GM19468 (cell line): ENCODE measurements at regions not wholly inside any gene's neighbourhood (a gene's known extent, or its start where the extent isn't known, plus 50 kb on each side); places are given as distances from the start of the nearest gene placed in this dataset.

ENCODE experiments used
- ATAC-seq: cut with Tn5 transposase; IDR thresholded peaks from one replicate; pipeline ENCODE4 v1.9.1; 2021; ENCODE audit warnings: mild to moderate bottlenecking, moderate library complexity, moderate number of reproducible peaks; ENCODE audit not compliant: unreplicated experiment; ENCODE audit errors: extremely low read depth

DNA sequence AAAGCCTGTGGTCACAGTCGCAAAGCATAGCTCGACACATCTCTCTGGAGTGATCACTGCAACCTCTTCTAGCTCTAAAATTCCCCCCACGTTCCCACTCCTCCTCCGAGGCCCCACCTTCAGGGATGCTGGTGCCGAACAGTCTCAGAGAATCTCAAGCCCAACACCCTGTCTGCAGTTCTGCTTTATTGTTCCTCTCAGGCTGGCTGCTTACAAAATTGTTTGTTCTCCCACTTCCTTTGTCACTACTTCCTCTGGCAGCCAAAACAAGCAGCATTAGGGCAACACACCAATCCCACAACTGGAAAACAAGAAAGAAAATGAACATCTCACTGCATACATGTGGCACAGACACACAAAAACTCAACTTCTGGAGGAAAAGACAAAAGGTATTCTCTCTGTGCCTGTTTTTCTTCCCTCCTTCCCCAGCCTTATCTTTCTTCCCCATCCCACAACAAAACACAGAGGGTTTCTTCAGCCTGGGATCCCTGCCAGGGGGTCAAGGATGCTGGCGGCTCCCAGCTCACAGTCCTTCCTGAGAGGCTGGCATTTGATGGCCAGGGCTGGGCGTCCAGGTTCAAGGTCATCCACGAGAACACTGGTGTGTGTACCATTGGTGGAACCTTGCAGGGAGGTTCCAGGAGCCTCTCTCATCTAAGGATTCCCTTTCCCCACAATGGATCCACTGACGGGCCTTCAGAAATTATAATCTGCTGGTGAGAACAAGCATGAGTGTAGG is 108.4 kb downstream of the TMCO5A start:
- no peak for ATAC-seq

DNA sequence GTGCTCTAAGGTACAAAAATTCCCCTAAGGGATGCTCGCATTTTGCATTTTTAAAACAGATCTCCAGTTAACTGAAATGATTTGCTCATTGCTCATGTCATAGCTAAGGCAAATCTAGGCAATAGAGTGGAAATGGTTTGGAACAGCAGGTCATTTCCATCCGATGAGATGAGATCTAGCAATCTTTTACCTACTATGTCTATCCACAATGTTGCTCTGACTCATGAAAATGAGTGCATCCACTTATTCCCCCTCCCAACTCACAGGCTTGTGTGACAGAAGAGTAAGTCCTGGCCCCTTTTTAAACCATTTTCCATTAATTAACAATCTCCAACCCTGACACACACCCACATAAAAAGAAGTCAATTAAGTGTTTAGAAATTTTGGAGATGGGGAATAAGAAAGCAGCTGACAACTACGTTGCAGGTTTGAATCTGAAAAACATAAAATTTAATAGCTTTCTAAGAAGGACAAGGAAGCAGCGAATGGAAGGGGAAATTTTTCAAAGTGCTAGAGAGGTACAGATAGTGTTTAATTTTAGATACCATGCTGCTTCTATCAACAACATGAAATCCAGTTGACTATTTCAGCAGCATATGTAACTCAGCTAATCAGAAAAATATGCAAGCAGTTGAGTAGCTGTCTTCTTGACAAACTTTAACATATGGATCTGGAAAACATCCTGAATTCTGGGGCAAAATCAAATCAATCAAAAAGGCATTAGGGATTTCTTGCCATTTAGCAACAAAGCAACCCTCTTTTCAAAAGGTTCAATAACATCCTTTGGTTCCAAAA is 112.0 kb downstream of the TMCO5A start:
- ATAC-seq: no peak

DNA sequence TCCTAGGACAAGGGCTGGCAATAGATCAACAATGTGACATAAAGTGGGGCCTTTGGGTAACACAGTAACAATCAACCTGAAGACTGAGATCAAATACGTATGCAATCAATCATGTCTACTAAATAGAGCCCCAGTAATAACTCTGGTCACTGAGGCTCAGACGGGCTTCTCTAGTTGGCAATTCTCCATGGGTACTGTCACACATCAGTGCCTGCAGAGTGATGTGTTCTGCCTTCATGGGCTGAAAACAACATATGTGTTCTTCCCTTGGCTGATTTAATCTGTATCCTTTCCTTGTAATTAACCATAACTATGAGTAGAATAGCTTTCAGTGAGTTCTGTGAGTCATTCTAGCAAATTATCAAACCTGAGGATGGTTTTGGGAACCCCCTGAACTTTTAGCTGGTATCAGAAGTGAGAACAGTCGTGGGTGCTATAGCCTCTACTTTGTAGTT is 113.6 kb downstream of the TMCO5A start:
- no peak for ATAC-seq

DNA sequence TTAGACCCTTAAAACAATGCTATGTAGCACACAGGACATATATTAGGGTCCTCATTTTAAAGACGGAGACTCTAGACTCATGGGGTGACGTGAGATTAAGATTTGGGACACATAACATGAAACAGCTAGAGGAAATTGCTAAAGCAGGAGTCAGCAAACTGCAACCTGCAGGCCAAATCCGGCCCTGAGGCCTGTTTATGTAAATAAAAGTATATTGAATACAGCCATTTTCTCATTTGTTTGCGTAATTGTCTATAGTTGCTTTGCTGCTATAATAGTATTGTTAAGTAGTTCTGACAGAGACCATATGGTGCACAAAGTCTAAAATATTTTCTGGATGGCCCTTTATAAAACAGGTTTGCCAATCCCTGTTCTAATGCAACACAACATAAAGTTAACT is 115.5 kb downstream of the TMCO5A start:
- ATAC-seq: no peak

DNA sequence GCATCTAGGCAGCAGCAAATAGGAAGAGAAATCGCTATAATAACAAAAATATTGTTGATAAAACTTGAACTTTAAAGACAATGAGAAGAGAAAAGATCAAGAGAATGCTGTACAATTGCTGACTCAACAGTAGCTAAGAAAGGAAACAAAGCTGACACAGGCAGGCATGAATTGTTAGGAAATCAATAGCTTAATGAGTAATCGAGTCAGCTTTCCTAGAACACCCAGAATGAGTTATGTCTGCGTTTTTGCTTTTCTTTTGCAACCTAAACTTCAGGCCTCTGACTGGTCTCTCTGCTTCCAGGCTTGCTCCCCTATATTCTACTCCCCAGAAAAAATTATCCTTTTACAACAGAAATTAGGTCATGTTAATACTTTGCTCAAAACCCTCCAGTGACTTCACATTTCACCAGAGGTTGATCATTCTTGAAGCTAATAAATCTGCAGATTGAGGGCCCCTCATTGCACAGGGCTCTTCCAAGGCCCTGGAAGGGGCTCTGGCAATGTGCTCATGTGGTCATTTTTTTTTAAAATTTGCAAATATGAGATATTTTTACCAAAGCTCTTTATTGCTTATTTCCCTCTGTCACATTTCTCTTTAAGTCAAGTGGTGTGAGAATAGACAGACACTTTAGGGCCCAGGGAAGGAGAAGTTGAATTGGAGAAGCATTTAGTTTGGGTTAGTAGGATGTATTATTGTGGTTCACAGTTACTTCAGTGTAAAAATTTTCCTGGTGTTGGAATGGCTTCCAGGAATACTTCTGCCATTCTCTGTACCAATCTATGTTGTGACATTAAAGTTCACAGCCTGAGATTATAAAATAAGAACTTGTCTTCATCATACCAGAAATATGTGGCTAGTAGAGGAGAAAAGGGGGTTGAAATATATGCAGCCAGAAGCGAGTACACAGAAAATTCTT is 116.3 kb downstream of the TMCO5A start:
- no peak for ATAC-seq

DNA sequence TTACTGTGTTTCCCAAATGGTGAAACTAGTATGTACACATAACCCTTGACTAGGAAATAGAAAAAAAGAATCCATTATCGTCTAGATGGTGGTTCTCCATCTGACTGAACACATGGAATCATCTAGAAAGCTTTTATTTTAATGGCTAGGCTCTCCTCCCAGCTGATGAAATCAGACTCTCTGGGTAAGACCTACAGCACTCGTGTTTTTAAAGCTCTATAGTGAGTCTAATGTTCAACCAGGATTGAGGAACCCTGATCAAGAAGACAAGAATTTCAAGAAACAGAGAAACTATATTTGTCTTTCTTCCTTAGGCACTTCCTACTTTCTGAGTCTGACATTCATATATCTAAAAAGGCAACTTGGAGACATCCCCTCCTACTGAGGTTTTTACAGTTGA is 118.8 kb downstream of the TMCO5A start:
- ATAC-seq: no peak

DNA sequence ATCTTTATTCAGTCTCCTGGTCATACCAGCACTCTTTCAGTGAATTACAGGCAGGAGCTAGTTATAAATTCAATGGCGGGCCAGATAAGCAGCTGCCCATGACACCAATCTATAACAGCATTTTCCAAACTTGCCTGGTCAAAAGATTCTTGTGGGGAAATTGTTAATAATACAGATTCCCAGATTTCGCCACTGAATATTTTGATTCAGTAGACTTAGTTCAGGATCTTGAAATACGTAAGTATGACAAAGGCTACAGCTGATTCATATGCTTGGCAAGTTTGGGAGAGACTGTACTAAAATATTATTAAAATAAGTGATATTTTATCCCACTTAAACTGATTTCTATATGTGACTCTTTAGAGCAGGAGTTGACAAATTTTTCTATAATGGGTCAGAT is 119.3 kb downstream of the TMCO5A start:
- no peak for ATAC-seq

DNA sequence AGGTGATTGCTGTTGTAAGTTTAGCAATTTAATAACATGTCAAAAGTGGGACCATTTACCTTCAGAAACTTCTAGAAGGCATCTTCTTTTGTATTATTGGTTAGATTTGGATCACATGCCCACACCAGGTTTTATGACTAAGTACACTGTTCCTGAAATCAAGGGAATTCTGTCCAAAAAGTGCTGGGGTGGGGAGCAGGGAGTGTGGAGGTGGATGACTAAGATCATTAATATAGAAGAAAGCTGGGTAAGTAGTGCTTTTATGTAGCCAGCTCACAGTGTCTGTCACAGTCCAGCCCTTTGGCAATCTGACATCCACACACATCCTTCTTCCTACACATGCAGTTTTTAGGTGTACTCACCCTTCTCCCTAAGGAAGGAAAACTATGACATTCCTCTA is 120.0 kb downstream of the TMCO5A start:
- ATAC-seq: no peak

DNA sequence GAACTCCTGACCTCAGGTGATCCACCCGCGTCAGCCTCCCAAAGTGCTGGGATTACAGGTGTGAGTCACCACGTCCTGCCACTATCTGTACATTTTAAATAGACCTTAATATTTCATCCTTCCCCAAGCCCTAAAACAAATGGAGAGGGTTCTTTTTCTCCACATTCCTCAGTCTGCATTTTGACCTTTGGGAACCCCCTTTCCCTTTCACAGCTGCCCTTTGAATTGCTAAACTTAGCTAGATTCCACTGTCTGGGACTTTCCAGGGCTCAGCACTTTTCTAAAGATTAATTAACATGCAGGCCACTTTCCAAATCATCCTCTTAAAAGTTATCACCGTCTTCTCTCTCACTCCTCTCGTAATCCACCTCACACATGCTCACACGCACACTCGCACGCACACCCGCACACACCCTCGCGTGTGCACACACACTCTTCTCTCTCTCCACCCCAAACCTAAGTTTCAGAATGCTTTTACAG is 124.2 kb downstream of the TMCO5A start:
- no peak for ATAC-seq

DNA sequence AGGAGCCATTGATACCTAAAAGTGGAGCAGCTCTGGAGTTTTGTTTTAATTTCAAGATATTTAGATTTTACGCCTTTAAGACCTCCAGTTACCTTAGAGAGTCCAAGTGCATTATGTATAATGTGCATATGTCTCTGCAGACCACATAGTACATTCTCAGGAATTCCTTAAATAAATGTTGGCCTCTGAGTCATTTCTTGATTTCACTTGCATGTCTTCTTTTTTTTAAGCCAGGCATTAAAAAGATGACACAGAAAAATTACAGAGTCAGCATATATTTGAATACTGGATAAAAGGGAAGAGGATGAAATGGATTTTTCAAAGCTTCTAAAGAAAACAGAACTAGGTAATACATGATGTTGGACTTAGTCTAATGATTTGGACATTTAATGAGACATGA is 125.2 kb downstream of the TMCO5A start:
- no peak for ATAC-seq

DNA sequence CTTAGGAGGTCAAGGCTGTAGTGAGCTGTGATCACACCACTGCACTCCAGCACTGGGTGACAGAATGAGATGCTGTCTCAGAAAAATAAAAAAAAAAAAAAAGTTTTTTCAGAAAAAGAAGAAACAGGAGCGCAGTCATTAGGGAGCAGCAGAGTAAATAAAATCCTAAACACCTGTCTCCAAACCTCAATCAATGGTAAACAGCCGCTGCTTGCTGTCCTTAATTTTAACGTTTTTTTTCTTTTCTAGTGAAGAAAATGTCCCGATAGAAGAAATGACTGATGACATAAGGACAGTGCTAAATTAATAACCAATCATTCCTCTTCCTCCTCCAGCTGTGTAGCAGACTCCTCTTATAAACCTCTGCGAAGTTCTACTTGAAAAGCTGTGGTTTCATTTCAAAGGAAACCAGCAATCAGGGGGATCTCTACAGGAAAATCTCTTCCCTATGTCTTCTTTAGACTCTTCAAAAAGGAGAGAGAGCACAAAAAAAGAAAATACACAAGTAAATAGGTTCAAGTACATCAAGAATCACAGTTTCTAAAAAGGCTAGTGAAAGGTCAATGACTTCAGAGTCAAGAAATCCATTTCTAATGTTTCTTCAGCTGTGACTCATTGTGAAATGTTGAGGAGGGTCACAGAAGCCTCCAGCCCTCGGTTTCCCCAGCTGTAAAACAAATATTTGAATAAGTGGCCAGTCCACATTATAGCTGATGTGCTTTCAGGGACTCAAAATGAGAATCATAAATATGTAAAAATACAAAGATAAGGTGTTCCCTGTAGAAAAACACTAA is 127.6 kb downstream of the TMCO5A start:
- ATAC-seq: no peak

DNA sequence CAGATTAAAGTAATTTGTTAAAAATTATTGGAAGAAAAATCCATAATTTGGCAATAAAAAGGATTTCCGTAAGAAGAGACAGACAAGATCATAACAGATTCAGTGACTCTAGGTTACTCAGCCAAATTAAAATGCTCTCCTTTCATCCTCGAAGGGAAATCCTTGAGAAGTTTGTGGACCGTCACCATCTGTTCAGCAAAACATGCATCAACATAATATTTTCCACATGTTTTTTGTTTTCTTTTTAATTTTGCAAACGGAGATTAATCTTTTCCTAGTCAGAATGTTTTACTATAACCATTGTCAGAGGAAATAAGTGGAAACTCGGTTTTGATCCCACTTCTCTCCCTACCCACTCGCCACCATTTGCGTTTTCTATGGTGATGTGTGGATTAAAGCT is 128.3 kb downstream of the TMCO5A start:
- no peak for ATAC-seq

DNA sequence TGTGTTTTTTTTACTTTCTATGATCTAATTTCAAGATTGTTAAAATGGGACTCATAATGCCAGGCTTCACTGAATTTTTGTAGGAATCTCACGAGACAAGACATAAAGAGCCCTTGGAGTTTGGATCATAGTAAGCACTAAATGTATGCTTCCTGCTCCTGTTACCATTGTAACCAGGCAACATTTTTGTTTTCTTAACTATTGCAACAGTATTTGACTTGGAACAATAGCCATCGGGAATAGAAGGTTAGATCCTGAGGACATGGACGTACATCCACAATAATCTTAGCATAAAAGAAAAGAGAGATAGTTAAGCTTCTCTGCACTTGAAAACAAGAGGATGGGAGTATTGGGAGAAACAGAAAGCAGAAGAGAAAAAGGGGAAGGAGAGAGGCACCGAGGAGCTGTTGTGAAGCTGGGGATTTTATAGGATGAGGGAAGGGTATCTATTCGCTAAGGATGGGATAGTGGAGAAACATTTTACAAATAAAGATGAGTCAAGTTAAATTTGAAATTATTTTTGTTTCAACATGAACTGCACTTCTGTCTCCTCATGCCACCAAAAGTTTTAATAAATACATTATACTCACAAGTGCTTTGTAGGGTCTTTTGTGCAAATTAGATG is 131.4 kb downstream of the TMCO5A start:
- ATAC-seq: no peak

DNA sequence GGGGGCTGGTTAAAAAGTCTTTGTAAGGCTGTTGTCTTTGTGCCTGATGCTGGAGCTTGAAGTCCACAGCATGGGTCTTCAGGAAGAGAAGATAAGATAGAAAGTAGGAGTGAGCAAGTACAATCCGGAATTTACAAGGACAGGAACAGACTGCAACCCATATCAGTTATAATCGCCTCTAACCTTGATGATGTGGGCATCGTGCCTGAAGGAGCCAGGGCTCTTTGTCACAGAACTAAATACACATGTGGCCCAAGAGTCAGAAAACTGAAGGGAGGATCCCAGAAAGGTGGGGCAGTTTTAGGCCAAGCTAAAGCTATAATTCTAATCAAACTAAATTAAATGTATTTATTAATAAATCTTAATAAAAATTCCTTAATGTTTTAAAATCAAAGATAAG is 132.2 kb downstream of the TMCO5A start:
- ATAC-seq: no peak

DNA sequence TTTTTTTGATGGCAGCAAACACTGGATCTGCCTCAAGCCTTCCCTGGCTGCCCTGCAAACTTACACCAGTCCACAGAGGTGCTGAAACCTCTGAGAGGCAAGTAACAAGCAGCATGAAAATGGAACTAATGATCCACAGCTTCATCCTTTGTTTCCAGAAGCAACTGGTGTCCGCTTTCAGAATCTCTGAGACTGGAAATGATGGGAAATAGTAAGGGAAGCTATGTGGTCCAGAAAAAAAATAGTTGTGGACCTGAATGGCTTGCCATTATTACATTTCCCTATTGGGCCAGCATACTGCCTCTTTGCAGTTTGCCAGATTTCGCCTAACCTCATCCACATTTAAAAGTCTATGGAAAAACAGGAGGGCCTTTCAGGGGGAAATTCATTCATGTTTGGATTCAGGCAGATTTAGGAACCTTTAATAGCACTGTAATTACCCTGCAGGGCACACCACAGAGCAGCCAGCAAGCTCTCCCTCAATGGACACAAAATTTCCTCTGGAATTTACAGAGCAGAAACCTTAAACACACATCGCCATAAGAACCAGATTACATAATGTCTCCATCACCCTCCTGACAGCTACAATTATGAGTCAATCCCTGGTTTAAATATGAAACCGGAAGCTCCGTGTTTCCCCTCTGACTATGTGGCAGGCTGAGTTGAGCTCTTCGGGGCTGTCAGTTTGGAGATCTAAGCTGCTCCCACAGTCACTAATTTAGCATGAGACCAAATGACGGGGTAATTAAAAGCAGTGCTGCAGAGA is 134.4 kb downstream of the TMCO5A start:
- ATAC-seq: peak; percentile 74

DNA sequence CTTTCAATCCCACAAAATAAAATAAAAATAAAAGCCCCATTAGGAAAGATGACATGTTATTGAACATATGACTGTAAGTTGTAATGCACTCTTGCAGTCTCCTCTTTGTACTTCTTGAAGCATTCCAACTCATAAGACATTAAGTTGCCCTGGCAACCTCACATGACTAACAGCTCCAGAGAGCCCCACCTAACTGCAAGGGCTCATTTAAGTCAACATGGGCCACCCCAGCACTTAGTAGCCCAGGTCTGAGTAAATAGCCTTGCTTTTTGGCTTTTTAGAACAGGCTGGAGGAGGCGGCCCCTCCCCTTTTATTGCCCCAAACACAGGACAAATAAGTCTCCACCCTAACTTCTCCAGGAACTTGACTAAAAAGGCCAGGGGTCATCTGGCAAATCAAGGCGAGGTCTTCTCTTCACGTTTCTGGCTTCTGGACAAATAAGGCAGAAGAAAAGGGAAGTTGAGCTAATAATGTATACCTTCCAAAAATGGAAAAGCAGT is 135.1 kb downstream of the TMCO5A start:
- no peak for ATAC-seq

DNA sequence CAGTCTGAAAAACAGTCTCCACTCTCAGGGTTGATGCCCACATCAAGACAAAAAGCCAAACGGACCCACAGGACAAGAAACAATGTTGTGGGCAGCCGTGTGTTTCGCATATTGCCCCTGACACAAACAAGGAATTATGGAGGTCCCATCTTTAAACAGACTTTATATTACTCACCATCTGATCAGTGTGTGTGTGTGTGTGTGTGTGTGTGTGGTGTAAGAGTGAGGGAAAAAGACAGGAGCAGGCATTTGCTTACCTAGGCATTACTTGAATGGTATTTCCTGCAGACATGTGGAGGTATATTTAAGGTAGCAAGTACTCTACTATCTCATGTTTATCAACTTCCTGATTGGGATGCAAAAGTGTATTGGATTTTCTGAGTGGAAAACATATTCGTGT is 136.3 kb downstream of the TMCO5A start:
- ATAC-seq: no peak

DNA sequence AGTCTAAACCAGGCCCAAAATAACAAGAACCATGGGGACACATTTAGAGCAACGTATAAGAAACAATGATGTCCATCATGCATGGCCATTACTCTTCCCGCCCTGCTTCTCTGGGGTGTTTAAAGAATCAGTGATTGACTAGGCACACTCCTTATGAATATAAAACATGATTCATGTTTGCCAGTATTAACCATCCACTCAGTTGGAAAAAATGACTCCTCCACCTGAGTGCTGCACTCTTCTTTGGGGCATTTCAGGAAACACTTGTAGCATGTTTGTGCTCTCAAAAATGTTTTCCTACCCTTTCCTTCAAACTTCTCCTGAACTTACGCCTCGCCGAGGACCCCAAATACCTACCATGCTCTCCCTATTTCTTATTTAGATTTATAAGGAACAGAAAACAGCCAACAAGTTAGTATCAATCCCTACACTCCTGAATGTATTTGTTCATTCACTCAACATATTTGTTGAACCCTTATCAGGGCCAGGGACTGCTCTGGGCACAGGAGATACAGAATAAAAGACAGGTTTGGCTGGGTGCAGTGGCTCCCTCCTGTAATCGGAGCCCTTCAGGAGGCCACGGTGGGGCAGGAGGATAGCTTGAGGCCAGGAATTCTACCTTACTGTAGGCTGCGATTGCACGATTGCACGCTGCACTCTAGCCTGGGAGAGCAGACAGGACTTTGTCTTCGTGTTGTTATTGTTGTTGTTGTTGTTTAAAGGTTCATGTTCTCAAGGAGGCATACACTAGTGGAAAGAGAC is 137.0 kb downstream of the TMCO5A start:
- ATAC-seq: no peak
